Endothelial cell of umbilical vein (primary cell): ENCODE measurements at regions not wholly inside any gene's neighbourhood (a gene's known extent, or its start where the extent isn't known, plus 50 kb on each side); places are given as distances from the start of the nearest gene placed in this dataset.

ENCODE experiments used
- BruUV-seq: library from RNA; stranded (reverse); fragments of 400-500 nt; replicated peaks from 2 replicates; lab custom pipeline; 2021; lab: Mats Ljungman, UMichigan
- CTCF ChIA-PET: fragments of 300-600, 350-600 bp; sonication (Branson Sonifier 250); formaldehyde crosslinking; loops from one replicate; lab custom pipeline; 2021; ENCODE audit warnings: antibody characterized with exemption, inconsistent platforms; lab: Charles Lee
- POLR2A ChIA-PET: fragments of 300-600, 350-600 bp; sonication (Branson Sonifier 250); formaldehyde crosslinking; loops from one replicate; lab custom pipeline; 2021; ENCODE audit warnings: antibody characterized with exemption, inconsistent platforms; lab: Charles Lee
- DNase-seq: peaks from one replicate; pipeline ENCODE4 v3.0.0-alpha.2; 2011; ENCODE audit warnings: low read depth, low spot score
- FAIRE-seq: peaks from 2 replicates; lab custom pipeline; 2011; peaks lifted over from hg19 to GRCh38; lab: Jason Lieb, UNC
- H2AFZ ChIP-seq: 2 replicates; pipeline ENCODE4 v1.6.0; 2012; ENCODE audit warnings: low read depth, low read length, control low read depth, inconsistent platforms
- H3K27ac ChIP-seq: 2 replicates; pipeline ENCODE4 v1.5.1; 2011; ENCODE audit warnings: low read depth, mild to moderate bottlenecking, control low read depth, low read length, moderate library complexity; ENCODE audit not compliant: insufficient read depth
- H3K27me3 ChIP-seq, 2 experiments: 2 replicates each; pipeline versions ENCODE4 v1.6.0 to v1.6.1; 2011; ENCODE audit warnings: low read length in 2 of 2, mixed read lengths in 1 of 2; ENCODE audit not compliant: control insufficient read depth in 2 of 2, insufficient read depth in 2 of 2
- H3K36me3 ChIP-seq, 2 experiments: 2 replicates in 1 of 2; 3 replicates in 1 of 2; pipeline ENCODE4 v1.5.1; 2011; ENCODE audit warnings: low read length in 2 of 2, mild to moderate bottlenecking in 1 of 2, moderate library complexity in 1 of 2; ENCODE audit not compliant: control insufficient read depth in 2 of 2, insufficient read depth in 2 of 2; ENCODE audit errors: extremely low read depth in 1 of 2
- H3K4me1 ChIP-seq: 3 replicates; pipeline ENCODE4 v1.5.1; 2011; ENCODE audit warnings: mild to moderate bottlenecking, low read length; ENCODE audit not compliant: control insufficient read depth, insufficient read depth; ENCODE audit errors: extremely low read depth
- H3K4me2 ChIP-seq: 2 replicates; pipeline ENCODE4 v1.6.1; 2011; ENCODE audit warnings: low read length, control low read depth, mixed read lengths; ENCODE audit not compliant: insufficient read depth
- H3K4me3 ChIP-seq, 3 experiments: fragments of 200-600 bp in 1 of 3; sonication (generic), shearing (Covaris generic) in 1 of 3; replicated peaks in 1 of 3; 2 replicates each; pipeline ENCODE4 v1.5.1; 2011 to 2016; ENCODE audit warnings: control low read depth in 3 of 3, low read length in 3 of 3, mild to moderate bottlenecking in 2 of 3, inconsistent platforms in 1 of 3, low read depth in 1 of 3, moderate library complexity in 1 of 3; ENCODE audit not compliant: insufficient read depth in 1 of 3
- H3K79me2 ChIP-seq: 2 replicates; pipeline ENCODE4 v1.6.0; 2012; ENCODE audit warnings: low read length, inconsistent platforms; ENCODE audit not compliant: control insufficient read depth, insufficient read depth
- H3K9ac ChIP-seq: replicated peaks from 2 replicates; pipeline ENCODE3; 2011; ENCODE audit warnings: low read length, control low read depth; ENCODE audit not compliant: insufficient read depth; ENCODE audit errors: extremely low read depth
- H3K9me1 ChIP-seq: replicated peaks from 3 replicates; pipeline ENCODE4 v1.6.0; 2011; ENCODE audit warnings: mild to moderate bottlenecking, low read length; ENCODE audit not compliant: control insufficient read depth, insufficient read depth; ENCODE audit errors: extremely low read depth
- H3K9me3 ChIP-seq: replicated peaks from 2 replicates; pipeline ENCODE4 v1.5.1; 2012; ENCODE audit warnings: low read length, inconsistent platforms; ENCODE audit not compliant: control insufficient read depth, insufficient read depth
- H4K20me1 ChIP-seq: replicated peaks from 2 replicates; pipeline ENCODE3; 2011; ENCODE audit warnings: mild to moderate bottlenecking, low read length; ENCODE audit not compliant: control insufficient read depth, insufficient read depth; ENCODE audit errors: extremely low read depth
- CTCF ChIP-seq, 2 donors: IDR thresholded peaks; 1 replicate in 1 of 2; 2 replicates in 1 of 2; pipeline ENCODE4 v1.5.1; 2011; ENCODE audit warnings: low read length in 2 of 2, mild to moderate bottlenecking in 2 of 2, moderate library complexity in 2 of 2, control low read depth in 1 of 2, inconsistent platforms in 1 of 2, low read depth in 1 of 2; ENCODE audit not compliant: insufficient read depth in 1 of 2; ENCODE audit errors: extremely low read depth in 1 of 2
- EZH2 ChIP-seq: IDR thresholded peaks from 2 replicates; pipeline ENCODE4 v1.6.1; 2012; ENCODE audit warnings: borderline replicate concordance, low read depth, mild to moderate bottlenecking, moderate library complexity, low read length, inconsistent platforms; ENCODE audit not compliant: severe bottlenecking
- FOS ChIP-seq: IDR thresholded peaks from 2 replicates; pipeline ENCODE4 v1.6.1; 2011; ENCODE audit warnings: mild to moderate bottlenecking, low read length, moderate library complexity, borderline replicate concordance; ENCODE audit not compliant: insufficient read depth
- GATA2 ChIP-seq: IDR thresholded peaks from 2 replicates; pipeline ENCODE4 v1.7.0; 2011; ENCODE audit warnings: low read depth, mild to moderate bottlenecking, moderate library complexity, mixed read lengths, low read length; ENCODE audit not compliant: insufficient read length, insufficient read depth
- JUN ChIP-seq: IDR thresholded peaks from 2 replicates; pipeline ENCODE4 v1.6.1; 2011; ENCODE audit warnings: borderline replicate concordance, low read depth; ENCODE audit not compliant: insufficient read length, insufficient read depth
- MAX ChIP-seq: IDR thresholded peaks from 2 replicates; pipeline ENCODE4 v1.6.1; 2011; ENCODE audit not compliant: insufficient read depth, insufficient read length
- MYC ChIP-seq: IDR thresholded peaks from one replicate; pipeline ENCODE4 v1.6.1; 2011; ENCODE audit warnings: mild to moderate bottlenecking, low read depth, low read length
- POLR2A ChIP-seq: IDR thresholded peaks from 2 replicates; pipeline ENCODE4 v1.6.1; 2012; ENCODE audit warnings: low read depth, mild to moderate bottlenecking, control low read depth, low read length
- POLR2AphosphoS5 ChIP-seq: IDR thresholded peaks from 2 replicates; pipeline ENCODE4 v1.6.1; 2012; ENCODE audit warnings: low read depth, mild to moderate bottlenecking, control low read depth, low read length, moderate library complexity; ENCODE audit not compliant: insufficient read depth
- dilution Hi-C: fragments of 300-500 bp; cut with MboI; formaldehyde crosslinking; loops from one replicate; pipeline ENCODE4 v1.15.0; 2019; ENCODE audit warnings: low sequenced_read_pairs; ENCODE audit not compliant: extremely low pct_ligation_motif_present
- intact Hi-C: fragments of 100-400 bp; cut with micrococcal nuclease; formaldehyde crosslinking; loops from one replicate; pipeline ENCODE4 v1.10.0; 2022

GRCh38 chr1:70666381-70667140 lies 255.5 kb downstream of the CTH start:
- Histone ChIP-seq H3K36me3 (no peaks in the 10 kb centered on the region), H3K9me1 (no peaks in the 10 kb centered on the region), H3K4me3 (no peak overlapping the region), H3K27me3 (no peaks in the 10 kb centered on the region), H3K27ac (no peak overlapping the region), H4K20me1 (no peaks in the 10 kb centered on the region), H3K9ac (no peak overlapping the region), H3K9me3 (no peaks in the 10 kb centered on the region), H3K4me1 (no peaks in the 10 kb centered on the region), H3K4me2 (no peak overlapping the region), H2AFZ (no peak overlapping the region), H3K79me2 (no peaks in the 10 kb centered on the region)
- BruUV-seq, result no TSS peak
- dilution Hi-C loops (no loop called here), intact Hi-C loops (no loop called here)
- DNase-seq, result no peak
- no peak for TF ChIP-seq EZH2
- no peak for TF ChIP-seq FOS
- TF ChIP-seq MYC, result no peak
- TF ChIP-seq POLR2A, result no peak
- TF ChIP-seq JUN, result no peak
- TF ChIP-seq POLR2AphosphoS5, result no peak
- no peak for TF ChIP-seq CTCF (IDR thresholded peaks at IDR 0.05; ENCODE audit: extremely low read depth in 1 of 2, insufficient read depth in 1 of 2, low read depth in 1 of 2, low read length in 2 of 2)
- no peak for TF ChIP-seq GATA2
- TF ChIP-seq MAX, result no peak
- CTCF ChIA-PET, result no interaction called here
- POLR2A ChIA-PET, result no interaction called here
- no peak for FAIRE-seq
